ENCODE measurements at regions not wholly inside any gene's neighbourhood (a gene's known extent, or its start where the extent isn't known, plus 50 kb on each side); places are given as distances from the start of the nearest gene placed in this dataset.

GRCh38 chr15:46997501-46997900, 719.8 kb upstream of the SEMA6D start:
- 50% methylated on average over 1 of the region's 3 CpGs; no CpG with 5 or more reads in 1 of the 2 experiments for WGBS, 2 experiments (ENCODE audit: extremely low coverage in 2 of 2, insufficient read length in 1 of 2)

More at GRCh38 chr15:46997501-46997900, 719.8 kb upstream of the SEMA6D start:
- Histone ChIP-seq H3K27ac (ENCODE audit: insufficient read depth, low read length) (no peak overlapping the region), H2AFZ (replicated peaks; ENCODE audit: low read length, poor library complexity) (no peak overlapping the region), H4K91ac (ENCODE audit: insufficient read depth, low read depth, low read length) (no peak overlapping the region), H3K9ac (ENCODE audit: low read depth, low read length) (no peak overlapping the region), H2AK9ac (replicated peaks; ENCODE audit: low read depth, low read length, poor library complexity) (no peak overlapping the region), H2BK120ac (ENCODE audit: low read depth, low read length) (no peak overlapping the region), H3K9me3 (ENCODE audit: control insufficient read depth, insufficient read depth, low read length) (peaks cover 10% of the 10 kb centered on the region), H3K4me3 (ENCODE audit: insufficient read depth, low read depth, low read length) (no peak overlapping the region), H3K9me1 (ENCODE audit: insufficient read depth, low read length) (no peaks in the 10 kb centered on the region), H3K4me1 (ENCODE audit: control insufficient read depth, insufficient read depth, low read length) (no peaks in the 10 kb centered on the region), H2AK5ac (ENCODE audit: low read depth, low read length) (no peak overlapping the region), H3K18ac (ENCODE audit: low read depth, low read length) (no peak overlapping the region), H2BK15ac (ENCODE audit: low read depth, low read length) (no peak overlapping the region), H3K4me2 (ENCODE audit: low read depth, low read length) (no peak overlapping the region), H3K56ac (ENCODE audit: extremely low read depth, insufficient read depth, low read length) (no peak overlapping the region), H3K79me1 (ENCODE audit: low read depth in 1 of 2, low read length in 2 of 2) (no peaks in the 10 kb centered on the region), H3K14ac (replicated peaks; ENCODE audit: low read depth, low read length) (no peak overlapping the region), H4K20me1 (ENCODE audit: insufficient read depth, low read length) (no peaks in the 10 kb centered on the region), H2BK5ac (ENCODE audit: low read depth, low read length, poor library complexity, severe bottlenecking) (no peak overlapping the region), H3K4ac (ENCODE audit: low read depth, low read length) (no peak overlapping the region), H3K36me3 (ENCODE audit: control insufficient read depth, insufficient read depth, low read length) (no peaks in the 10 kb centered on the region), H2BK20ac (ENCODE audit: low read depth, low read length) (no peak overlapping the region), H3K27me3 (ENCODE audit: control insufficient read depth, insufficient read depth, low read length) (no peaks in the 10 kb centered on the region), H3K23ac (ENCODE audit: low read depth, low read length) (no peak overlapping the region), H4K5ac (ENCODE audit: low read depth, low read length) (no peak overlapping the region), H4K8ac (ENCODE audit: low read depth in 2 of 2, low read length in 2 of 2) (no peak overlapping the region)
- ATAC-seq (ENCODE audit: low read depth) (no peak), DNase-seq (no peak)
- intact Hi-C loops (cut with micrococcal nuclease): loop anchor here (10.0 kb wide), 1 partner anchor 47 kb away; no protein-coding TSS in a partner anchor
- no peak for TF ChIP-seq ELK1 (IDR thresholded peaks at IDR 0.05; ENCODE audit: borderline replicate concordance, low read depth, low read length)
- in situ Hi-C loops (cut with MboI; ENCODE audit: low sequenced_read_pairs): no loop called here
- POLR2A ChIA-PET (ENCODE audit: unreplicated experiment): no interaction called here
- CTCF ChIA-PET: no interaction called here
- BruUV-seq (replicated peaks): no TSS peak
- dilution Hi-C loops (cut with HindIII; ENCODE audit: low sequenced_read_pairs, unreplicated experiment): no loop called here

Measured in IMR-90 (cell line).